NCI-H460 (cell line): ENCODE measurements at regions not wholly inside any gene's neighbourhood (a gene's known extent, or its start where the extent isn't known, plus 50 kb on each side); places are given as distances from the start of the nearest gene placed in this dataset.
"Not testable (repeated sequence)": the region's sequence is repeated elsewhere in the genome, so short reads cannot be mapped to it uniquely, and the experiment has no call there.

Experiments
- DNase-seq: peaks from one replicate; pipeline ENCODE4 v3.0.0-alpha.2; 2016; ENCODE audit warnings: low read depth; ENCODE audit errors: extremely low read depth

DNA sequence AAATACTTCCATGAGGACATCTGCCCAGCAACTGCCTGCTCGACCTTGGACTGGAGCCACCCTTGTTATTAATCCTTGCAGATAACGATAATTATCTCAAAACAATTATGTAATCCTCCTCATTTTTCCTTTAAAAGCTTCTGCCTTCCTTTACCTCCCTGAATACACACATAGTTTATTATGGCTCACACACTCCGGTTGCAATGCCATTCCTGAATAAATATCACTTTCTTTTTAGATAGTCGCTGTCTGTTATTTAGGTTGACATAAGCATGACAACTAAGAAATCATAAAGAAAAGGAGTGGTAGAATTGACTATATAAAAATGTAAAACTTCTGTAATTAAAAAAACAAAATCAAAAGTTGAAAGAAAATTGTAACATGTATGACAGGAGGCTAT, 64.8 kb downstream of the B4GALT7 start:
- not testable (repeated sequence) for DNase-seq

DNA sequence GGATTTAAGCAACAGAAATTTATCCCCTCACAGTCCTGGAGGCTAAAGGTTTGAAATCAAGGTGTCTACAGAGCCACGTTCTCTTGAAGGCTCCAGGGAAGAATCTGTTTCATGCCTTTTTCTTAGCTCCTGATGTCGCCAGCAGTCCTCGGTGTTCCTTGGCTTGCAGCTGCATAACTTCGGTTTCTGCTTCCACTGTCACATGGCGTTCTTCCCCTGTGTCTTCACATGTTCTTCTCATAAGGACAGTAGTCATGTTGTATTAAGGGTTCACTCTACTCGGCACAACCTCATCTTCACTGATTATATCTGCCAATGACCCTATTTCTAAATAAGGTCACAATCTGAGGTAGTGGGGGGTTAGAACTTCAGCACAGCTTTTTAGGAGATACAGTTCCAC, 65.2 kb downstream of the B4GALT7 start:
- not testable (repeated sequence) for DNase-seq

DNA sequence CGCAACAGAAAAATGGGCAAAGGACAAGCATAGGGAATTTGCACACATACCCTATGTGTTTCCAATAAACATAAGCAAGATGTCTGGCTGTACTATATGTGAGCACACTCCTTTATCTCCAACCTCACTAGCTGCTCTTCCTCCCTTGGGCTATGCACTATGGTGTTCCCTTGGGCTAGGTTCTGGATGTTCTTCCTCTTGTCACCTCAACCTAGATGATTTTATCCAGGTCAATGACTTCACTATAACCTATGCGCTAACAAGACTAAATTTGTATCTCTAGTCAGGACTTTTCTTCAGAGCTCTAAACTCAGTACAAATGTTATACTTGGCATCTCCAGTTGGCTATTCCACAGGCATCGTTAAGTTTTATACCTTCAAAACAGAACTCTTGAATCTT, 66.0 kb downstream of the B4GALT7 start:
- not testable (repeated sequence) for DNase-seq

DNA sequence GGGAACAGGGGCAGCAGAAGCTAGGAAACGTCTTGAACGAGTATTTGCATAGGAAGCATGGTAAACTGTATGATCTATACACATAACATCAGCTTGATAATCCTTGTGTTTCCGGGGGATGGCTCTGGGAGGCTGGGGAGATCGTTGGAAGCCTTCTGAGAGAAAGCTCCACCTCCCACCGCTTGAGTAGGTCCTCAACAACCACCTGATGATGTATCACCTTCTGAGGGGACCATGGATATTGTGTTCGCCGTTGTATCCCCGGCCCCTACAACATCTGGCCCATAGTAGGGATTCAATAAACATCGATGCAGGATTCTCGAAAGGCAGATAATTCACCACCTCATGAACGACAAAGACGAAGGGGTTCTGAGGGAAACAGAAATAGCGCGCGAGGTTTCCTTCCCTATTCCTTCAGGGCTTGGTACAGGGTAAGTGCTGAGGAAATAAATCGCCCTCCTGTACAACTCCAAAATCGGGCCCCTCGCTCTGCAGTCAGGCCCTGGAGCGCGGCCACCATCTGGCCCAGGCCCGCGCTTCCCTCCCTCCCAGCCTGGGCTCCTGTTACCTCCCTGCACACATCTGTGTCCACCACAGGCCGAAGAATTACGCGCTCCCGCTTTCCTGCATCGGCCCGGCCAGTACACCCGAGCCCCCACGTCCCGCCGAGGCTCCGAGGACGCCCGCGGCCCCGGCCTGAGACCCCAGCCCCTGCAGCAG, 71.3 kb downstream of the B4GALT7 start:
- DNase-seq, result not testable (repeated sequence)

DNA sequence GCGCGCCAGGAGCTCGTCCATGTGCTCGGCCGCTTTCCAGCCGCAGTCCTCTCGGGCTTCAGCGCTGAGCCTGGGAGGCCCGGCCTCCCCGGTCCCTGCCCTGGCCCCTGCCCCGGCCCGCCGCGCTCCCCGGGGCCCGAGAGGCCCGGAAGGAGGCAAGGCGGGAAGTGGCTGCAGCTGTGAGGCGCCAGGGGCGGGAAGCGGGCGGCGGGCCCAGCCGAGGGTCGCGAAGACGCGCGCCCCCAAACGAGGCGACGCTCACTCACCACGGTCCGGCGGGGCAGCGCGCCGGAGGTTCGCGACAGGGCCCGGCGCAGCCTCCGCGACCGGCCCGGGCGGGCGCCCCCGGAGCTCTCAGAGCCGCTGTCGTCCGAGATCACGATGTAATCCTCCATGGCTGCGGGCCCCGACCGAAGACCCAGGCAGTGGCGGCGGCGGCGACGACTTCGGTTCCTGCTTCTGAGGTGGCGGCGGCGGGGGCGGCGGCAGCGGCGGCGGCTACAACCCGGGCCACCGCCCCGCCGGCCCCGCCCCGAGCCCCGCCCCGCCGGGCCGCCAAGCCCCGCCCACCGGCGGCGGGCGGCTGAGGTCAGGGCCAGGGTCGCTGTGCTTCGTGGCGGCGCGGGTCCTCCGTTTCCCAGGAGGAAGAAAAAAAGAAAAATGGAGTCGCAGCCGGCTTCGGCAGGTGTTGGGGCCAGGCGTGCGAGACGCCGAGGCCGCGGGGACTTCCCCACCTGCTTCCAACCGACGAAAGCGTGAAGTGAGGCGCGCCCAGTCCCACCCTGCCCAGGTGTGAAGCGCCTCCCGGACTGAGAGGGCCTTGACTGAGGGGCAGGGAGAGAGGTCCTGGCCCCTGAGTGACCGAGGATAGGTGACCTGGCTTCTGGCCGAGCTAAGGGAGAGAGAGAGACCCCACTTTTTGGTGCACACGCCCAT, 72.1 kb downstream of the B4GALT7 start:
- peak; percentile 6 for DNase-seq
